HepG2 (cell line): ENCODE measurements at regions not wholly inside any gene's neighbourhood (a gene's known extent, or its start where the extent isn't known, plus 50 kb on each side); places are given as distances from the start of the nearest gene placed in this dataset.

Experiments
- ATAC-seq: fragments of 200-7000 bp; cut with Tn5 transposase; 3 replicates; pipeline ENCODE4 v1.9.1; 2020; ENCODE audit warnings: mild to moderate bottlenecking, moderate library complexity
- BruUV-seq: library from RNA; stranded (reverse); fragments of 400-500 nt; replicated peaks from 2 replicates; lab custom pipeline; 2021; lab: Mats Ljungman, UMichigan
- CTCF ChIA-PET: fragments of 300-600 bp; formaldehyde crosslinking; extraction: SDS; loops from one replicate; lab custom pipeline; 2021; ENCODE audit warnings: low total read pairs, inconsistent platforms, low intra/inter-chr PET ratio; lab: Yijun Ruan, JAX
- POLR2A ChIA-PET: fragments of 350-600 bp; sonication (Branson Sonifier 250); formaldehyde crosslinking; loops from one replicate; lab custom pipeline; 2020; ENCODE audit warnings: antibody characterized with exemption, inconsistent platforms; lab: Yijun Ruan, JAX
- DNase-seq: peaks from one replicate; pipeline ENCODE4 v3.0.0-alpha.2; 2015; ENCODE audit warnings: low spot score
- FAIRE-seq: peaks from 3 replicates; lab custom pipeline; 2011; peaks lifted over from hg19 to GRCh38; lab: Jason Lieb, UNC
- H2AFZ ChIP-seq: one replicate; pipeline ENCODE4 v1.6.1; 2011; ENCODE audit warnings: low read length, inconsistent platforms
- H3K27ac ChIP-seq: fragments of 300-600 bp; 3 replicates; pipeline ENCODE4 v1.8.0; 2011; ENCODE audit warnings: mixed run types, mild to moderate bottlenecking, mixed read lengths, low read length, inconsistent platforms; ENCODE audit not compliant: insufficient read depth; ENCODE audit errors: extremely low read length
- H3K27me3 ChIP-seq, 2 experiments: fragments of 200-600 bp in 1 of 2; 2 replicates in 1 of 2; 3 replicates in 1 of 2; pipeline versions ENCODE4 v1.6.0 to v1.8.0; 2011; ENCODE audit warnings: low read length in 2 of 2, mild to moderate bottlenecking in 2 of 2, moderate library complexity in 2 of 2, inconsistent platforms in 1 of 2; ENCODE audit not compliant: insufficient read depth in 2 of 2, control insufficient read depth in 1 of 2
- H3K36me3 ChIP-seq, 2 experiments: fragments of 200-600 bp in 1 of 2; replicated peaks in 1 of 2; 2 replicates in 1 of 2; 3 replicates in 1 of 2; pipeline versions ENCODE4 v1.5.1 to v1.8.0; 2011; ENCODE audit warnings: low read length in 2 of 2, inconsistent platforms in 1 of 2; ENCODE audit not compliant: insufficient read depth in 2 of 2, control insufficient read depth in 1 of 2
- H3K4me1 ChIP-seq: 2 replicates; pipeline ENCODE4 v1.5.1; 2012; ENCODE audit warnings: low read length, inconsistent platforms; ENCODE audit not compliant: insufficient read depth
- H3K4me2 ChIP-seq: 2 replicates; pipeline ENCODE4 v1.6.0; 2011; ENCODE audit warnings: low read depth, low read length, inconsistent platforms
- H3K4me3 ChIP-seq, 3 experiments: fragments of 200-600 bp in 1 of 3; sonication (generic), shearing (Covaris generic) in 1 of 3; replicated peaks in 1 of 3; 2 replicates each; pipeline ENCODE4 v1.5.1; 2011 to 2016; ENCODE audit warnings: low read length in 3 of 3, inconsistent platforms in 2 of 3, low read depth in 2 of 3, mild to moderate bottlenecking in 2 of 3, control low read depth in 1 of 3, mixed read lengths in 1 of 3; ENCODE audit not compliant: insufficient read depth in 1 of 3
- H3K79me2 ChIP-seq: one replicate; pipeline ENCODE4 v1.6.1; 2011; ENCODE audit warnings: low read length, inconsistent platforms; ENCODE audit not compliant: insufficient read depth
- H3K9ac ChIP-seq: 2 replicates; pipeline ENCODE4 v1.6.0; 2011; ENCODE audit warnings: mild to moderate bottlenecking, low read depth, low read length, inconsistent platforms; ENCODE audit not compliant: insufficient read depth
- H3K9me3 ChIP-seq: 2 replicates; pipeline ENCODE4 v1.5.1; 2012; ENCODE audit warnings: mild to moderate bottlenecking, low read length
- H4K20me1 ChIP-seq: 2 replicates; pipeline ENCODE4 v1.6.0; 2011; ENCODE audit warnings: inconsistent platforms, mild to moderate bottlenecking, low read length, moderate library complexity; ENCODE audit not compliant: insufficient read depth
- BORCS8-MEF2B ChIP-seq: sonication (generic); formaldehyde crosslinking; IDR thresholded peaks from 2 replicates; pipeline ENCODE4 v1.8.0; 2022; ENCODE audit warnings: mild to moderate bottlenecking, missing genetic modification reagents
- GFI1 ChIP-seq: sonication (generic); formaldehyde crosslinking; IDR thresholded peaks from 2 replicates; pipeline ENCODE4 v1.5.0; 2020; ENCODE audit warnings: missing genetic modification reagents, mild to moderate bottlenecking, borderline replicate concordance
- HMGA1 ChIP-seq: sonication (generic); formaldehyde crosslinking; conservative IDR thresholded peaks from 2 replicates; pipeline ENCODE4 v1.4.0; 2020; ENCODE audit warnings: missing genetic modification reagents
- PBX2 ChIP-seq: IDR thresholded peaks from 2 replicates; pipeline ENCODE4 v1.6.1; 2016; ENCODE audit warnings: control low read depth
- PITX1 ChIP-seq: sonication (generic); formaldehyde crosslinking; IDR thresholded peaks from 2 replicates; pipeline ENCODE4 v1.5.1; 2020; ENCODE audit warnings: mild to moderate bottlenecking, missing genetic modification reagents
- SMAD9 ChIP-seq: sonication (generic); formaldehyde crosslinking; IDR thresholded peaks from 2 replicates; pipeline ENCODE4 v1.5.1; 2020; ENCODE audit warnings: mild to moderate bottlenecking, missing genetic modification reagents
- ZNF224 ChIP-seq: sonication (generic); formaldehyde crosslinking; IDR thresholded peaks from 2 replicates; pipeline ENCODE4 v1.5.0; 2020; ENCODE audit warnings: mild to moderate bottlenecking, missing genetic modification reagents
- ZNF235 ChIP-seq: sonication (generic); formaldehyde crosslinking; IDR thresholded peaks from 2 replicates; pipeline ENCODE4 v1.8.1; 2023; ENCODE audit warnings: mild to moderate bottlenecking, missing genetic modification reagents, borderline replicate concordance
- ZNF264 ChIP-seq: sonication (generic); formaldehyde crosslinking; IDR thresholded peaks from 2 replicates; pipeline ENCODE4 v1.4.0; 2020; ENCODE audit warnings: missing genetic modification reagents
- WGBS: methylation state at CpG from one replicate; pipeline ENCODE4 v1.1.6; 2017; ENCODE audit warnings: low lambda C conversion rate; 5-methylcytosine and 5-hydroxymethylcytosine counted together
- in situ Hi-C: cut with HindIII; loops from 2 replicates; pipeline ENCODE4 v1.10.0; 2017; ENCODE audit warnings: low pct_unique_long_range_greater_than_20kb; ENCODE audit not compliant: extremely low pct_ligation_motif_present
- intact Hi-C: fragments of 100-400 bp; cut with micrococcal nuclease; formaldehyde crosslinking; loops from one replicate; pipeline ENCODE4 v1.10.0; 2022; ENCODE audit not compliant: unreplicated experiment
- TF ChIP-seq, protein P1 (sequence below): sonication (generic); formaldehyde crosslinking; IDR thresholded peaks from 2 replicates; pipeline ENCODE4 v1.4.0; 2020; ENCODE audit warnings: missing genetic modification reagents, borderline replicate concordance
- TF ChIP-seq, protein P2 (sequence below): sonication (generic); formaldehyde crosslinking; IDR thresholded peaks from 2 replicates; pipeline ENCODE4 v1.5.1; 2020; ENCODE audit warnings: missing genetic modification reagents, mild to moderate bottlenecking, borderline replicate concordance
- TF ChIP-seq, protein P3 (sequence below): sonication (generic); formaldehyde crosslinking; IDR thresholded peaks from 2 replicates; pipeline ENCODE4 v1.5.1; 2020; ENCODE audit warnings: missing genetic modification reagents, mild to moderate bottlenecking, borderline replicate concordance

DNA sequence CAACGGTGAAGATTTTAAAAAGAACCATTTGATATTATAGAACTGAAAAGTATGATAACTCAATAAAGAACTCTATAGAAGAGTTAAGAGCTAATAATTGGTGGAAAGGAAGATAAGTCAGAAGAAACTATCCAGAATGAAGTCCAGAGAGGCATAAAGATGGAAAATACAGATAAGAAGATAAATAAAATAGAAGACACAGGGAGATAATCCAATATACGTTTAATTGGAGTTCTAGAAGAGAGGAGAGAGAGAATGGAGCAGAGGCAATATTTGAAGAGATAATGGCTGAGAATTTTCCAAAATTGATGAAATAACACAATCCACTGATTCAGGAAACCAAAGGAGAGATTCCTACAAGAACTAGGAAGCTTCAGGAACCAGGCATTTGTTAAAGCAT lies 49.8 kb upstream of the EPHB3 start:
- CTCF ChIA-PET, result no interaction called here
- ATAC-seq (no peak), FAIRE-seq (no peak), DNase-seq (no peak)
- H2AFZ ChIP-seq, result no peak overlapping the region
- in situ Hi-C loops, result loop anchor here (10.0 kb wide), 1 partner anchor 137 kb away; the partner anchor contains the start of gene THPO
- no TSS peak for BruUV-seq
- no peak overlapping the region for H3K4me2 ChIP-seq
- POLR2A ChIA-PET, result no interaction called here
- H3K36me3 ChIP-seq, result no peaks in the 10 kb centered on the region
- no peaks in the 10 kb centered on the region for H3K79me2 ChIP-seq
- peaks cover 8 to 70% of the 10 kb centered on the region in 2 experiments; a peak in 4 of 5 replicates for H3K27me3 ChIP-seq
- no peaks in the 10 kb centered on the region; the same call in 1 of the 2 replicates for H3K4me1 ChIP-seq
- intact Hi-C loops, result loop anchor here (2.0 kb wide), 3 partner anchors 43 to 141 kb away; no protein-coding TSS in a partner anchor
- 25% methylated on average over 2 of the region's 2 CpGs for WGBS
- no peak overlapping the region for H3K4me3 ChIP-seq
- no peak overlapping the region for H3K27ac ChIP-seq
- no peak for TF ChIP-seq SMAD9 (CRISPR knock-in tag)
- TF ChIP-seq, protein P1, sequence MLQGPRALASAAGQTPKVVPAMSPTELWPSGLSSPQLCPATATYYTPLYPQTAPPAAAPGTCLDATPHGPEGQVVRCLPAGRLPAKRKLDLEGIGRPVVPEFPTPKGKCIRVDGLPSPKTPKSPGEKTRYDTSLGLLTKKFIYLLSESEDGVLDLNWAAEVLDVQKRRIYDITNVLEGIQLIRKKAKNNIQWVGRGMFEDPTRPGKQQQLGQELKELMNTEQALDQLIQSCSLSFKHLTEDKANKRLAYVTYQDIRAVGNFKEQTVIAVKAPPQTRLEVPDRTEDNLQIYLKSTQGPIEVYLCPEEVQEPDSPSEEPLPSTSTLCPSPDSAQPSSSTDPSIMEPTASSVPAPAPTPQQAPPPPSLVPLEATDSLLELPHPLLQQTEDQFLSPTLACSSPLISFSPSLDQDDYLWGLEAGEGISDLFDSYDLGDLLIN (CRISPR knock-in tag), result no peak
- no peak for TF ChIP-seq ZNF224
- TF ChIP-seq PITX1 (CRISPR knock-in tag), result no peak
- TF ChIP-seq, protein P2, sequence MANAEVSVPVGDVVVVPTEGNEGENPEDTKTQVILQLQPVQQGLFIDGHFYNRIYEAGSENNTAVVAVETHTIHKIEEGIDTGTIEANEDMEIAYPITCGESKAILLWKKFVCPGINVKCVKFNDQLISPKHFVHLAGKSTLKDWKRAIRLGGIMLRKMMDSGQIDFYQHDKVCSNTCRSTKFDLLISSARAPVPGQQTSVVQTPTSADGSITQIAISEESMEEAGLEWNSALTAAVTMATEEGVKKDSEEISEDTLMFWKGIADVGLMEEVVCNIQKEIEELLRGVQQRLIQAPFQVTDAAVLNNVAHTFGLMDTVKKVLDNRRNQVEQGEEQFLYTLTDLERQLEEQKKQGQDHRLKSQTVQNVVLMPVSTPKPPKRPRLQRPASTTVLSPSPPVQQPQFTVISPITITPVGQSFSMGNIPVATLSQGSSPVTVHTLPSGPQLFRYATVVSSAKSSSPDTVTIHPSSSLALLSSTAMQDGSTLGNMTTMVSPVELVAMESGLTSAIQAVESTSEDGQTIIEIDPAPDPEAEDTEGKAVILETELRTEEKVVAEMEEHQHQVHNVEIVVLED (CRISPR knock-in tag), result no peak
- no peak for TF ChIP-seq ZNF264 (CRISPR knock-in tag)
- no peak for TF ChIP-seq BORCS8-MEF2B
- TF ChIP-seq, protein P3, sequence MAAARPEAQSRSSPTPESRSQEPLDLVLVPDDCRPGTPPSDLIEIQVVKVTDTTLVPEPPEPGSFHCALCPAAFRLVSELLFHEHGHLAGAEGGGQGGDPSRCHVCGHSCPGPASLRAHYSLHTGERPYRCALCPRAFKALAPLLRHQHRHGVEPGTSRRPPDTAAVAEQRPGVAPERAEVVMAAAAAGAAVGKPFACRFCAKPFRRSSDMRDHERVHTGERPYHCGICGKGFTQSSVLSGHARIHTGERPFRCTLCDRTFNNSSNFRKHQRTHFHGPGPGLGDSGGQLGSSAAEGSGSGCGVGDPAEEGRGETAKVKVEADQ (CRISPR knock-in tag), result no peak
- no peak for TF ChIP-seq ZNF235 (CRISPR knock-in tag)
- no peak for TF ChIP-seq HMGA1 (CRISPR knock-in tag)
- TF ChIP-seq GFI1 (CRISPR knock-in tag), result no peak
- no peak for TF ChIP-seq PBX2
- H4K20me1 ChIP-seq, result no peaks in the 10 kb centered on the region
- no peaks in the 10 kb centered on the region for H3K9me3 ChIP-seq
- H3K9ac ChIP-seq, result no peak overlapping the region
